Mesendoderm (in vitro differentiated cells): ENCODE measurements at regions not wholly inside any gene's neighbourhood (a gene's known extent, or its start where the extent isn't known, plus 50 kb on each side); places are given as distances from the start of the nearest gene placed in this dataset.

Source experiments
- DNase-seq: peaks from one replicate; pipeline ENCODE4 v3.0.0; 2013
- H2AK5ac ChIP-seq: 2 replicates; pipeline ENCODE4 v1.6.1; 2013; ENCODE audit warnings: low read length, inconsistent platforms
- H2BK120ac ChIP-seq: 2 replicates; pipeline ENCODE4 v1.6.1; 2013; ENCODE audit warnings: low read depth, mild to moderate bottlenecking, low read length, moderate library complexity, mixed read lengths
- H2BK15ac ChIP-seq: replicated peaks from 2 replicates; pipeline ENCODE4 v1.6.1; 2013; ENCODE audit warnings: low read depth, mild to moderate bottlenecking, moderate library complexity
- H2BK5ac ChIP-seq: 2 replicates; pipeline ENCODE4 v1.6.1; 2013; ENCODE audit warnings: low read length, inconsistent platforms
- H3K18ac ChIP-seq: 2 replicates; pipeline ENCODE4 v1.6.1; 2013; ENCODE audit warnings: mild to moderate bottlenecking, low read length, mixed read lengths
- H3K23ac ChIP-seq: one replicate; pipeline ENCODE4 v1.6.1; 2013; ENCODE audit warnings: low read length
- H3K27ac ChIP-seq: 2 replicates; pipeline ENCODE4 v1.5.1; 2013; ENCODE audit warnings: low read depth, mild to moderate bottlenecking, inconsistent platforms, low read length, moderate library complexity
- H3K27me3 ChIP-seq: 2 replicates; pipeline ENCODE4 v1.6.1; 2013; ENCODE audit warnings: low read length, control low read depth, mild to moderate bottlenecking, inconsistent platforms; ENCODE audit not compliant: insufficient read depth, poor library complexity
- H3K36me3 ChIP-seq: 2 replicates; pipeline ENCODE4 v1.6.1; 2013; ENCODE audit warnings: low read length, inconsistent platforms; ENCODE audit not compliant: control insufficient read depth, insufficient read depth
- H3K4ac ChIP-seq: one replicate; pipeline ENCODE4 v1.6.1; 2013; ENCODE audit warnings: low read depth, mild to moderate bottlenecking, low read length, moderate library complexity
- H3K4me1 ChIP-seq: 2 replicates; pipeline ENCODE4 v1.6.1; 2013; ENCODE audit warnings: low read depth, low read length, inconsistent platforms; ENCODE audit not compliant: control insufficient read depth
- H3K4me2 ChIP-seq: 2 replicates; pipeline ENCODE4 v1.6.1; 2013; ENCODE audit warnings: low read length
- H3K4me3 ChIP-seq: 2 replicates; pipeline ENCODE4 v1.5.1; 2013; ENCODE audit warnings: mild to moderate bottlenecking, low read length
- H3K56ac ChIP-seq: one replicate; pipeline ENCODE4 v1.6.1; 2013; ENCODE audit warnings: low read length
- H3K79me1 ChIP-seq: 2 replicates; pipeline ENCODE4 v1.6.1; 2013; ENCODE audit warnings: low read length, inconsistent platforms
- H3K79me2 ChIP-seq: 2 replicates; pipeline ENCODE4 v1.6.1; 2013; ENCODE audit warnings: mild to moderate bottlenecking, low read length; ENCODE audit not compliant: control insufficient read depth, insufficient read depth
- H3K9ac ChIP-seq: 2 replicates; pipeline ENCODE4 v1.6.1; 2013; ENCODE audit warnings: low read length, inconsistent platforms
- H4K5ac ChIP-seq: one replicate; pipeline ENCODE4 v1.6.1; 2013; ENCODE audit warnings: low read length
- H4K8ac ChIP-seq: one replicate; pipeline ENCODE4 v1.6.1; 2013; ENCODE audit warnings: low read depth, mild to moderate bottlenecking, control low read depth, low read length, moderate library complexity
- WGBS: extraction: QIAGEN DNeasy Blood & Tissue Kit; methylation state at CpG from one replicate; pipeline ENCODE4 v1.1.7; 2013; ENCODE audit warnings: low lambda C conversion rate, missing lambda C conversion rate; ENCODE audit not compliant: insufficient coverage; ENCODE audit errors: extremely low coverage; 5-methylcytosine and 5-hydroxymethylcytosine counted together

- Histone ChIP-seq H2AK5ac (no peak overlapping the region), H3K18ac (no peak overlapping the region), H4K8ac (no peak overlapping the region), H2BK120ac (no peak overlapping the region), H3K27me3 (no peaks in the 10 kb centered on the region), H3K36me3 (no peaks in the 10 kb centered on the region), H3K4me3 (no peak overlapping the region), H2BK15ac (no peak overlapping the region), H2BK5ac (no peak overlapping the region), H3K4me1 (no peaks in the 10 kb centered on the region), H4K5ac (no peak overlapping the region), H3K79me2 (no peaks in the 10 kb centered on the region), H3K23ac (no peak overlapping the region), H3K27ac (no peak overlapping the region), H3K79me1 (no peaks in the 10 kb centered on the region), H3K56ac (no peak overlapping the region), H3K9ac (no peak overlapping the region), H3K4me2 (no peak overlapping the region), H3K4ac (no peak overlapping the region)
- no CpG with 5 or more reads among the region's 2 CpGs for WGBS
- no peak for DNase-seq
Measured at GRCh38 chr4:127000846-127001245, 631.9 kb upstream of the INTU start.

- Histone ChIP-seq H3K4me2 (no peak overlapping the region), H3K27ac (no peak overlapping the region), H3K79me1 (no peaks in the 10 kb centered on the region), H2BK5ac (no peak overlapping the region), H3K4me3 (no peak overlapping the region), H4K5ac (no peak overlapping the region), H3K4ac (no peak overlapping the region), H3K9ac (no peak overlapping the region), H3K27me3 (no peaks in the 10 kb centered on the region), H4K8ac (no peak overlapping the region), H2AK5ac (no peak overlapping the region), H3K79me2 (no peaks in the 10 kb centered on the region), H3K18ac (no peak overlapping the region), H2BK120ac (no peak overlapping the region), H3K4me1 (no peaks in the 10 kb centered on the region), H3K23ac (no peak overlapping the region), H2BK15ac (no peak overlapping the region), H3K56ac (no peak overlapping the region), H3K36me3 (no peaks in the 10 kb centered on the region)
- no peak for DNase-seq
- no CpG with 5 or more reads among the region's 2 CpGs for WGBS
Measured at GRCh38 chr4:127001933-127002332, 630.8 kb upstream of the INTU start.

- no peaks in the 10 kb centered on the region for H3K79me2 ChIP-seq
- H3K56ac ChIP-seq, result no peak overlapping the region
- H3K79me1 ChIP-seq, result no peaks in the 10 kb centered on the region
- no peak for DNase-seq
- no peak overlapping the region for H3K23ac ChIP-seq
- H2AK5ac ChIP-seq, result no peak overlapping the region
- no peak overlapping the region for H2BK15ac ChIP-seq
- H3K27ac ChIP-seq, result no peak overlapping the region
- H4K5ac ChIP-seq, result no peak overlapping the region
- H3K4me3 ChIP-seq, result no peak overlapping the region
- H4K8ac ChIP-seq, result no peak overlapping the region
- no peak overlapping the region for H2BK5ac ChIP-seq
- no peak overlapping the region for H3K4me2 ChIP-seq
- no peak overlapping the region for H3K18ac ChIP-seq
- H3K36me3 ChIP-seq, result no peaks in the 10 kb centered on the region
- H3K9ac ChIP-seq, result no peak overlapping the region
- H3K4me1 ChIP-seq, result no peaks in the 10 kb centered on the region
- H2BK120ac ChIP-seq, result no peak overlapping the region
- no peak overlapping the region for H3K4ac ChIP-seq
- no peaks in the 10 kb centered on the region for H3K27me3 ChIP-seq
Measured at GRCh38 chr4:127006446-127006877, 626.3 kb upstream of the INTU start.

- Histone ChIP-seq H2BK120ac (no peak overlapping the region), H3K4me2 (no peak overlapping the region), H2AK5ac (no peak overlapping the region), H3K27me3 (no peaks in the 10 kb centered on the region), H3K79me2 (no peaks in the 10 kb centered on the region), H3K36me3 (no peaks in the 10 kb centered on the region), H4K8ac (no peak overlapping the region), H4K5ac (no peak overlapping the region), H3K9ac (no peak overlapping the region), H3K4ac (no peak overlapping the region), H3K4me1 (no peaks in the 10 kb centered on the region), H3K79me1 (no peaks in the 10 kb centered on the region), H3K18ac (no peak overlapping the region), H3K56ac (no peak overlapping the region), H2BK15ac (no peak overlapping the region), H3K23ac (no peak overlapping the region), H2BK5ac (no peak overlapping the region), H3K4me3 (no peak overlapping the region), H3K27ac (no peak overlapping the region)
- no peak for DNase-seq
- WGBS, result no CpG with 5 or more reads among the region's 3 CpGs
Measured at GRCh38 chr4:127007305-127007704, 625.5 kb upstream of the INTU start.

GRCh38 chr4:127012549-127012948, 620.2 kb upstream of the INTU start:
- Histone ChIP-seq H2BK15ac (no peak overlapping the region), H4K5ac (no peak overlapping the region), H2AK5ac (no peak overlapping the region), H3K4me3 (no peak overlapping the region), H2BK5ac (no peak overlapping the region), H3K4ac (no peak overlapping the region), H3K27me3 (no peaks in the 10 kb centered on the region), H2BK120ac (no peak overlapping the region), H3K36me3 (no peaks in the 10 kb centered on the region), H3K4me2 (no peak overlapping the region), H3K4me1 (no peaks in the 10 kb centered on the region), H4K8ac (no peak overlapping the region), H3K56ac (no peak overlapping the region), H3K79me2 (no peaks in the 10 kb centered on the region), H3K23ac (no peak overlapping the region), H3K79me1 (no peaks in the 10 kb centered on the region), H3K27ac (no peak overlapping the region), H3K9ac (no peak overlapping the region), H3K18ac (no peak overlapping the region)
- DNase-seq, result no peak

GRCh38 chr4:127015667-127016117, 617.1 kb upstream of the INTU start:
- H3K23ac ChIP-seq, result no peak overlapping the region
- H3K27me3 ChIP-seq, result no peaks in the 10 kb centered on the region
- no peak overlapping the region for H3K4me3 ChIP-seq
- H3K79me1 ChIP-seq, result no peaks in the 10 kb centered on the region
- DNase-seq, result no peak
- H3K27ac ChIP-seq, result no peak overlapping the region
- no peaks in the 10 kb centered on the region for H3K4me1 ChIP-seq
- H2BK15ac ChIP-seq, result no peak overlapping the region
- H3K79me2 ChIP-seq, result no peaks in the 10 kb centered on the region
- no peak overlapping the region for H2BK120ac ChIP-seq
- no peak overlapping the region for H2AK5ac ChIP-seq
- no peak overlapping the region for H3K4ac ChIP-seq
- no peak overlapping the region for H3K18ac ChIP-seq
- H4K8ac ChIP-seq, result no peak overlapping the region
- H3K36me3 ChIP-seq, result no peaks in the 10 kb centered on the region
- H3K9ac ChIP-seq, result no peak overlapping the region
- no peak overlapping the region for H3K56ac ChIP-seq
- no peak overlapping the region for H3K4me2 ChIP-seq
- H4K5ac ChIP-seq, result no peak overlapping the region
- no CpG with 5 or more reads among the region's 5 CpGs for WGBS
- no peak overlapping the region for H2BK5ac ChIP-seq
